ENCODE measurements at regions not wholly inside any gene's neighbourhood (a gene's known extent, or its start where the extent isn't known, plus 50 kb on each side); places are given as distances from the start of the nearest gene placed in this dataset.
"Not testable (repeated sequence)": the region's sequence is repeated elsewhere in the genome, so short reads cannot be mapped to it uniquely, and the experiment has no call there.

DNA sequence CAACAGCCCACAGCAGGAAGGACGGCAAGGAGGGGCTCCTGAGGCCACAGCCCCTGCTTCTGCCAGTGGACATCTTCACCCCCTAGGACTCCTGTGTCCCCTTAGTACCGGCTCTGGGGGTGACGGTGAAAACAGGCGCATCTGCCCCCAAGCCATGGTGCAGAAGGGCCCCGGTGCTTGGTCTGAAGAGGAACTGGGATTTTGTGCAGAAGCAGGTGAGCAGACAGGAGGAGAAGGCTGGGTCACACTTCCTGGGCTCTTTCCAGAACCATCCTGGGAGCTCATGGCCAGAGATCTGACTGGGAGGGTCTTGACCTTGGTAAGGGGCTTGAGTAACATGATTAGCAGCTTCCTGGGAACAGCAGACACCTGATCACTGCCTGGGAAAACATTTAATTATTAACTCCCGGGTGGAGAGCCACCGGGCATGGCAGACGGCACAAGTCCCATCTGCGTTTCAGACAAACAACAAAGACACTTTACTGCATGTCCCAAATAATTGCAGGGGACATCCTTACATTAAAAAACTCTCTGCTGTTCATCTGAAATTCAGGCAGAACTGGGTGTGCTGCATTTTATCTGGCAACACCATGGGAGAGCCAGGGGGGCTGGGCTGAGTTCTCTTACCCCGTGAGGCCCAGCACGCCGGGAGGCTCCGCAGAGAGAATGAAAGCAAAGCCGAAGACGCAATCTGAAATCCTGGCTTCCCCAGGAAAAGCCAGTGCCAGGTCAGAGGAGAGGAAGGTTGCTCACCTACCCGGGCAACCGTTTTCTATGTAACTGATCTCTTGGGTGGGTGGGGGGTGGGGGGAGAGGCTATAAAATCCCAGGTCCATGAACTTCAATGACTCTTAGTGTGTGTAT is 1542.8 kb downstream of the TSPY10 start:
- Histone ChIP-seq H3F3A (ENCODE audit: low read length, unreplicated experiment) (no peaks in the 10 kb centered on the region), H3K36me3 (ENCODE audit: low read depth, low read length) (no peaks in the 10 kb centered on the region), H3K9me2 (replicated peaks; ENCODE audit: low read length) (no peaks in the 10 kb centered on the region), H3K9ac (ENCODE audit: low read length) (no peak overlapping the region), H3K4me1 (ENCODE audit: insufficient read depth, low read length) (no peaks in the 10 kb centered on the region), H3K4me2 (ENCODE audit: low read length) (no peak overlapping the region), H3K27me3 (ENCODE audit: low read length) (no peaks in the 10 kb centered on the region), H3K79me2 (ENCODE audit: low read length) (no peaks in the 10 kb centered on the region), H3K9me3 (ENCODE audit: low read length) (no peaks in the 10 kb centered on the region), H2AFZ (ENCODE audit: low read length) (no peak overlapping the region), H3K27ac (ENCODE audit: low read length) (no peak overlapping the region), H4K20me1 (ENCODE audit: low read length) (no peaks in the 10 kb centered on the region), H3K4me3 (ENCODE audit: low read length) (no peak overlapping the region)
- no peak for ATAC-seq
- no peak for DNase-seq
- intact Hi-C loops (cut with micrococcal nuclease) = no loop called here
- CTCF ChIA-PET = no interaction called here
- TF ChIP-seq EZH2 (IDR thresholded peaks at IDR 0.05; ENCODE audit: low read length, unreplicated experiment) (no peak), EZH2phosphoT487 (IDR thresholded peaks at IDR 0.05; ENCODE audit: borderline replicate concordance, low read length) (no peak)
- TF ChIP-seq, protein P1, sequence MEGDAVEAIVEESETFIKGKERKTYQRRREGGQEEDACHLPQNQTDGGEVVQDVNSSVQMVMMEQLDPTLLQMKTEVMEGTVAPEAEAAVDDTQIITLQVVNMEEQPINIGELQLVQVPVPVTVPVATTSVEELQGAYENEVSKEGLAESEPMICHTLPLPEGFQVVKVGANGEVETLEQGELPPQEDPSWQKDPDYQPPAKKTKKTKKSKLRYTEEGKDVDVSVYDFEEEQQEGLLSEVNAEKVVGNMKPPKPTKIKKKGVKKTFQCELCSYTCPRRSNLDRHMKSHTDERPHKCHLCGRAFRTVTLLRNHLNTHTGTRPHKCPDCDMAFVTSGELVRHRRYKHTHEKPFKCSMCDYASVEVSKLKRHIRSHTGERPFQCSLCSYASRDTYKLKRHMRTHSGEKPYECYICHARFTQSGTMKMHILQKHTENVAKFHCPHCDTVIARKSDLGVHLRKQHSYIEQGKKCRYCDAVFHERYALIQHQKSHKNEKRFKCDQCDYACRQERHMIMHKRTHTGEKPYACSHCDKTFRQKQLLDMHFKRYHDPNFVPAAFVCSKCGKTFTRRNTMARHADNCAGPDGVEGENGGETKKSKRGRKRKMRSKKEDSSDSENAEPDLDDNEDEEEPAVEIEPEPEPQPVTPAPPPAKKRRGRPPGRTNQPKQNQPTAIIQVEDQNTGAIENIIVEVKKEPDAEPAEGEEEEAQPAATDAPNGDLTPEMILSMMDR (conservative IDR thresholded peaks at IDR 0.05; ENCODE audit: low read depth, low read length) = no peak
- POLR2A ChIA-PET (ENCODE audit: unreplicated experiment) = no interaction called here
- no TSS peak for BruUV-seq (replicated peaks)

DNA sequence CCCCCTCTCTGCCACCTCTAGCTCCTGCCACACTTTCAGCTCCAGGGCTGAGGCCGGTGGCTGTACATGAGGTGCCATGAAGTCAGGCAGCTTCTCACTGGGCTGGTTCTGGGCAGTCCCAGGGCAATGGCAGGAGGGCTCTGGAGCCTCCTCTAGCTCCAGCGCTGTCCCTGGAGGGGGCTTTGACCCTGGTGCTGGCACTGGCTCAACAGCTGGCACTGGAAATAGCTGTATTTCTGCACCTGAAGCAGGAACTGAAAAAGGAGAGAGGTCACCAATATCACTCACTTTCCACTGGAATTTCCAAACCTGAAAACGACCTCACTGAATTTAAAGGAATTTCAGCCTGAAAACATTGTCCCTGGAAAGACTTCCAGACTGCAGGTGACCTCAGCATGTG is 1558.1 kb downstream of the TSPY10 start:
- H3K9me2 ChIP-seq (replicated peaks; ENCODE audit: low read length); BruUV-seq (replicated peaks); ATAC-seq; H3K79me2 ChIP-seq (ENCODE audit: low read length); H3K9ac ChIP-seq (ENCODE audit: low read length); H3K27me3 ChIP-seq (ENCODE audit: low read length); H2AFZ ChIP-seq (ENCODE audit: low read length); H3K4me3 ChIP-seq (ENCODE audit: low read length); H3F3A ChIP-seq (ENCODE audit: low read length, unreplicated experiment); H3K27ac ChIP-seq (ENCODE audit: low read length); H3K4me2 ChIP-seq (ENCODE audit: low read length); H3K9me3 ChIP-seq (ENCODE audit: low read length); H3K4me1 ChIP-seq (ENCODE audit: insufficient read depth, low read length); CTCF ChIA-PET; H3K36me3 ChIP-seq (ENCODE audit: low read depth, low read length); H4K20me1 ChIP-seq (ENCODE audit: low read length); DNase-seq; intact Hi-C loops (cut with micrococcal nuclease); POLR2A ChIA-PET (ENCODE audit: unreplicated experiment): not testable (repeated sequence)

DNA sequence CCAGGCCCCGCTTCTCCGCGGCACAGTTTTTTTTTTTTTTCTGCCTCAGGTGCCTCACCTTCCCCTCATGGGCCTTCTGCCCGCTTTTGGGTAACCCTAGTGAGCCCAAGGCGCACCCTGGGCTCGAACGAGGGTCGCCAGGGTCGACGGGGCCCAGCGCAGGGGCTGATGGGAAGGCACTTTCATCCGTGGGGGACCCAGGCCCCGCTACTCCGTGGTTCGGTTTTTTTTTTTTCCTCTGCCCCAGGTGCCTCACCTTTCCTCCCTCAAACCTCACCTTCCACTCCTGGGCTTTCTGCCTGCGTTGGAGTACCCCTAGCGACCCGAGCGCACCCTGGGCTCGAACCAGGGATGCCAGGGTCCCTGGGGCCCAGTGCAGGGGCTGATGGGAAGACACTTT is 1569.8 kb downstream of the TSPY10 start:
- H3K9me2 ChIP-seq (replicated peaks; ENCODE audit: low read length); H4K20me1 ChIP-seq (ENCODE audit: low read length); H3K4me2 ChIP-seq (ENCODE audit: low read length); intact Hi-C loops (cut with micrococcal nuclease); H3K9ac ChIP-seq (ENCODE audit: low read length); ATAC-seq; H3K27ac ChIP-seq (ENCODE audit: low read length); H3K27me3 ChIP-seq (ENCODE audit: low read length); H2AFZ ChIP-seq (ENCODE audit: low read length); CTCF ChIA-PET; H3K4me3 ChIP-seq (ENCODE audit: low read length); DNase-seq; BruUV-seq (replicated peaks); H3K36me3 ChIP-seq (ENCODE audit: low read depth, low read length); H3K4me1 ChIP-seq (ENCODE audit: insufficient read depth, low read length); H3K9me3 ChIP-seq (ENCODE audit: low read length); H3K79me2 ChIP-seq (ENCODE audit: low read length); H3F3A ChIP-seq (ENCODE audit: low read length, unreplicated experiment); POLR2A ChIA-PET (ENCODE audit: unreplicated experiment): not testable (repeated sequence)

DNA sequence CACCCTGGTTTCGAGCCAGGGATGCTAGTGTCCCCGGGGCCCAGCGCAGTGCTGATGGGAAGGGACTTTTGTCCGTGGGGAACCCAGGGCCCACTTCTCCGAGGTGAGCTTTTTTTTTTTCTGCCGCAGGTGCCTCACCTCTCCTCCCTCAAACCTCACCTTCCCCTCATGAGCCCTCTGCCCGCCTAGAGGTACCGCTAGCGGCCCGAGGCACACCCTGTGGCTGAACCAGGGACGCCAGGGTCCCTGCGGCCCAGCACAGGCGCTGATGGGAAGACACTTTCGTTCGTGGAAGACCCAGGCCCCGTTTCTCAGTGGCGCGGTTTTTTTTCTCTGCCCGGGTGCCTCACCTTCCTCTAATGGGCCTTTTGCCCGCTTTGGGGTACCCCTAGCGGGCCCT is 1570.7 kb downstream of the TSPY10 start:
- H3F3A ChIP-seq (ENCODE audit: low read length, unreplicated experiment); H3K79me2 ChIP-seq (ENCODE audit: low read length); H3K27me3 ChIP-seq (ENCODE audit: low read length); DNase-seq; H3K4me2 ChIP-seq (ENCODE audit: low read length); H3K4me1 ChIP-seq (ENCODE audit: insufficient read depth, low read length); H3K9me3 ChIP-seq (ENCODE audit: low read length); BruUV-seq (replicated peaks); CTCF ChIA-PET; POLR2A ChIA-PET (ENCODE audit: unreplicated experiment); H2AFZ ChIP-seq (ENCODE audit: low read length); H4K20me1 ChIP-seq (ENCODE audit: low read length); intact Hi-C loops (cut with micrococcal nuclease); H3K4me3 ChIP-seq (ENCODE audit: low read length); ATAC-seq; H3K27ac ChIP-seq (ENCODE audit: low read length); H3K9me2 ChIP-seq (replicated peaks; ENCODE audit: low read length); H3K9ac ChIP-seq (ENCODE audit: low read length); H3K36me3 ChIP-seq (ENCODE audit: low read depth, low read length): not testable (repeated sequence)
